Type B pancreatic cell (in vitro differentiated cells): ENCODE measurements at regions not wholly inside any gene's neighbourhood (a gene's known extent, or its start where the extent isn't known, plus 50 kb on each side); places are given as distances from the start of the nearest gene placed in this dataset.
"Not testable (repeated sequence)": the region's sequence is repeated elsewhere in the genome, so short reads cannot be mapped to it uniquely, and the experiment has no call there.

Experiments
- DNase-seq: peaks from one replicate; pipeline ENCODE4 v3.0.0; 2021; ENCODE audit warnings: mixed read lengths; ENCODE audit not compliant: unreplicated experiment; ENCODE audit errors: extremely low spot score
- H3K27ac Mint-ChIP-seq: 2 replicates; pipeline ENCODE4 v1.8.0; 2021; ENCODE audit warnings: mild to moderate bottlenecking, mixed read lengths
- H3K27me3 Mint-ChIP-seq: 2 replicates; pipeline ENCODE4 v1.8.0; 2021; ENCODE audit warnings: mixed read lengths
- H3K36me3 Mint-ChIP-seq: 2 replicates; pipeline ENCODE4 v1.8.0; 2021; ENCODE audit warnings: mixed read lengths
- H3K4me1 Mint-ChIP-seq: one replicate; pipeline ENCODE4 v1.8.0; 2021; ENCODE audit warnings: mixed read lengths; ENCODE audit not compliant: unreplicated experiment
- H3K4me3 Mint-ChIP-seq: 2 replicates; pipeline ENCODE4 v1.8.0; 2021; ENCODE audit warnings: mild to moderate bottlenecking, mixed read lengths
- H3K9me3 Mint-ChIP-seq: 2 replicates; pipeline ENCODE4 v1.8.0; 2021; ENCODE audit warnings: mixed read lengths
- CTCF ChIP-seq: fragments of 200-600 bp; sonication (generic); conservative IDR thresholded peaks from 2 replicates; pipeline ENCODE4 v1.5.0; 2021; ENCODE audit warnings: antibody characterized with exemption, mild to moderate bottlenecking

GRCh38 chr4:116110713-116111112 is 974.7 kb downstream of the TRAM1L1 start:
- Mint-ChIP-seq H3K27ac (no peak overlapping the region), H3K27me3 (no peaks in the 10 kb centered on the region), H3K9me3 (no peaks in the 10 kb centered on the region), H3K4me1 (no peaks in the 10 kb centered on the region), H3K36me3 (no peaks in the 10 kb centered on the region), H3K4me3 (no peak overlapping the region)
- no peak for TF ChIP-seq CTCF
- DNase-seq = no peak

GRCh38 chr4:116108606-116109005 is 976.8 kb downstream of the TRAM1L1 start:
- no peak overlapping the region for H3K27ac Mint-ChIP-seq
- no peaks in the 10 kb centered on the region for H3K27me3 Mint-ChIP-seq
- no peaks in the 10 kb centered on the region for H3K36me3 Mint-ChIP-seq
- H3K9me3 Mint-ChIP-seq = no peaks in the 10 kb centered on the region
- TF ChIP-seq CTCF = no peak
- H3K4me3 Mint-ChIP-seq = no peak overlapping the region
- H3K4me1 Mint-ChIP-seq = no peaks in the 10 kb centered on the region
- no peak for DNase-seq

- Mint-ChIP-seq H3K27me3 (no peaks in the 10 kb centered on the region), H3K9me3 (peaks cover 5% of the 10 kb centered on the region), H3K27ac (no peak overlapping the region), H3K36me3 (no peaks in the 10 kb centered on the region), H3K4me3 (no peak overlapping the region), H3K4me1 (peaks cover 2% of the 10 kb centered on the region)
- DNase-seq = no peak
- no peak for TF ChIP-seq CTCF
Measured at GRCh38 chr4:116101321-116101720, 984.1 kb downstream of the TRAM1L1 start.

- H3K4me1 Mint-ChIP-seq = peaks cover 4% of the 10 kb centered on the region
- DNase-seq = no peak
- H3K9me3 Mint-ChIP-seq = peaks cover 5% of the 10 kb centered on the region
- H3K27ac Mint-ChIP-seq = no peak overlapping the region
- H3K4me3 Mint-ChIP-seq = no peak overlapping the region
- no peaks in the 10 kb centered on the region for H3K27me3 Mint-ChIP-seq
- TF ChIP-seq CTCF = no peak
- H3K36me3 Mint-ChIP-seq = no peaks in the 10 kb centered on the region
Measured at GRCh38 chr4:116099596-116099995, 985.8 kb downstream of the TRAM1L1 start.

- H3K4me3 Mint-ChIP-seq, H3K4me1 Mint-ChIP-seq, H3K36me3 Mint-ChIP-seq, H3K27ac Mint-ChIP-seq, H3K9me3 Mint-ChIP-seq, DNase-seq, H3K27me3 Mint-ChIP-seq: not testable (repeated sequence)
Measured at GRCh38 chr4:116097353-116097752, 983.9 kb upstream of the NDST4 start.

- Mint-ChIP-seq H3K4me3 (no peak overlapping the region), H3K9me3 (peaks cover 5% of the 10 kb centered on the region), H3K36me3 (no peaks in the 10 kb centered on the region), H3K27ac (no peak overlapping the region), H3K4me1 (peaks cover 4% of the 10 kb centered on the region), H3K27me3 (no peaks in the 10 kb centered on the region)
- no peak for TF ChIP-seq CTCF
- DNase-seq = no peak
Measured at GRCh38 chr4:116092961-116093360, 979.5 kb upstream of the NDST4 start.
